ENCODE measurements at regions not wholly inside any gene's neighbourhood (a gene's known extent, or its start where the extent isn't known, plus 50 kb on each side); places are given as distances from the start of the nearest gene placed in this dataset.

DNA sequence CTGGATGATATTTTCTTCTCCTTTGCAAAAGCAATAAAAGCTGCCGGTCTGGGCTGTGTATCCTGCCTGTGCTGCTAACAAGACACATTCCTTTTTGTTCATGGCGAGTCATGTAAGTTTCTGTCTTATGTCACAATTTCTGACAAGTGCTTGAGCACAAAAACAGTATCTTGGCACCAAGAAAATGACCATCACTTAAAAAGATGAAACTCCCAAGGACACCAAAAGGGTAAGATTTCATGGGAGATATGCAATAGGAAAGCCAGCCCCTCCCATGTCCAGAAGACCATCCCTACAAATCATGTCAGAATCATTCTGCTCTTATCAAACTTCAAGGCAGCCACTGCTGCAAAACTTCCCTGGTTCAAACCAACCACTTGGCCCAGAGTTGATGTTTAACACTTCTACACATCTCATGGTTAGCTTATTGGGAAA, 375.4 kb upstream of the ZNF507 start:
- Histone ChIP-seq H3K9me3 (replicated peaks) (no peaks in the 10 kb centered on the region), H3K36me3 (no peaks in the 10 kb centered on the region), H3K4me1 (replicated peaks) (peaks cover 8% of the 10 kb centered on the region), H3K27ac (no peak overlapping the region), H3K27me3 (replicated peaks) (no peaks in the 10 kb centered on the region), H3K4me3 (no peak overlapping the region)
- DNase-seq (ENCODE audit: low read depth in 1 of 2, low spot score in 2 of 2) = no peak

DNA sequence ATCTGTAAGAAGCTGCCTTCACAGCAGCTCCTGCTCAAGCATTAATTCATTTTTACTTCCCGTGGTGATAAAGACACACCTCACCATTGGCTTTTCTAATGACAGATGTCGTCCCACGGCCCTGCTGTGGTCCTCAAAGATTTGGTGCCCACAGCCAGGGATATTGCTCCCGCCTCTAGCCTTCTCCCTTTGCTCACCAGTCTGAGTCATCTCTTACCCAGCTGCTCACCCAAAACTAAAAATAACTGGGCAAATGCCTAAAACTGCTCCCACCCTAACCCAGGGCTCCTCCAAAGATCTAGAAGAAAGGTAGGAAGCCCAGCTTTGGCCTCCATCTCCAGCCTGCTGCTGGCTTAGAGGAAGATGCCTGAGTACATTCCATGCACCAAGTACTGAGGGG, 371.1 kb upstream of the ZNF507 start:
- H3K27ac ChIP-seq = no peak overlapping the region
- no peak overlapping the region for H3K4me3 ChIP-seq
- no peaks in the 10 kb centered on the region for H3K36me3 ChIP-seq
- H3K9me3 ChIP-seq (replicated peaks) = no peaks in the 10 kb centered on the region
- no peak for DNase-seq (ENCODE audit: low read depth in 1 of 2, low spot score in 2 of 2)
- H3K27me3 ChIP-seq (replicated peaks) = no peaks in the 10 kb centered on the region
- no peaks in the 10 kb centered on the region for H3K4me1 ChIP-seq (replicated peaks)

GRCh38 chr19:31974941-31975340, 370.5 kb upstream of the ZNF507 start:
- H3K4me3 ChIP-seq = no peak overlapping the region
- no peaks in the 10 kb centered on the region for H3K4me1 ChIP-seq (replicated peaks)
- no peak overlapping the region for H3K27ac ChIP-seq
- H3K36me3 ChIP-seq = no peaks in the 10 kb centered on the region
- no peaks in the 10 kb centered on the region for H3K27me3 ChIP-seq (replicated peaks)
- DNase-seq (ENCODE audit: low read depth in 1 of 2, low spot score in 2 of 2) = peak in 1 of 2 experiments; percentile 14
- no peaks in the 10 kb centered on the region for H3K9me3 ChIP-seq (replicated peaks)

GRCh38 chr19:31975461-31975860, 369.9 kb upstream of the ZNF507 start:
- no peak overlapping the region for H3K27ac ChIP-seq
- H3K27me3 ChIP-seq (replicated peaks) = no peaks in the 10 kb centered on the region
- no peak overlapping the region for H3K4me3 ChIP-seq
- DNase-seq (ENCODE audit: low read depth in 1 of 2, low spot score in 2 of 2) = peak in 1 of 2 experiments; percentile 8
- no peaks in the 10 kb centered on the region for H3K9me3 ChIP-seq (replicated peaks)
- H3K4me1 ChIP-seq (replicated peaks) = no peaks in the 10 kb centered on the region
- no peaks in the 10 kb centered on the region for H3K36me3 ChIP-seq

DNA sequence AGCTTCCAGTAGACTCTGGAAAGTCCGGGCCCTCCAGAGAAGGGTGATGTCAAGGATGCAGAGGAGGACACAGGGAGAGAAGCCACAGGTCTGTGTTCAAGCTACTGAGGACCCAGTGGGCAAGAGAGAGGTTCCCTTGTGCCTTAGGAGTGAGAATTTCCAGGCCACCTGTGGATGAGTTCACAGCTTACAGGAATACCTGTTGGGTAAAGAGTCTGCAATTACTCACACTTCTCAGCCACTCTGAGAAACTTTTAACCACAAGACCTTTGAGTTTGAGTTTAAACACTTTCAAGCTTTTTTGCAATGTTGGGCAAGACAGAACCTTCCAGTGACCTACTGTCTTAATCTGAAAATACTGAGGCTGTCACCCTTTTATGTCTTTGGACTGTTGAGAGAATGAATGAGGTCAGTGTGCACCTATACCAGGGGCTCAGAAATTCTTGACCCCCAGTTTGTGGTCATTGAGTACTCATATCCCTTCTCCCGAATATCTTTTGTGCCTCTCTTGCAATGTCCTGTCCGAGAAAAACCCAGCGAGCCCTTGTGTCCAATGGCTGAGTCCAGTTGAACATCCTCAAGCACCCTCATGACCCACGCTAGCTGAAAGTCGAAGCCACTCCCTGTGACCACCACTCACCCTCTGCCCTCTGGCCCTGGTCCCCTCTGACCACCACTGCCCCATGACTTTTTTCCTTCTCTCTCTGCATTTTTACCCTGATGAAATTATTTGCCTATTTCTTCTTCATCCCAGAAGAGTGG, 368.5 kb upstream of the ZNF507 start:
- H3K4me3 ChIP-seq = no peak overlapping the region
- H3K9me3 ChIP-seq (replicated peaks) = no peaks in the 10 kb centered on the region
- H3K36me3 ChIP-seq = no peaks in the 10 kb centered on the region
- DNase-seq (ENCODE audit: low read depth in 1 of 2, low spot score in 2 of 2) = peak in 1 of 2 experiments; percentile 14
- no peak overlapping the region for H3K27ac ChIP-seq
- no peaks in the 10 kb centered on the region for H3K27me3 ChIP-seq (replicated peaks)
- no peaks in the 10 kb centered on the region for H3K4me1 ChIP-seq (replicated peaks)

DNA sequence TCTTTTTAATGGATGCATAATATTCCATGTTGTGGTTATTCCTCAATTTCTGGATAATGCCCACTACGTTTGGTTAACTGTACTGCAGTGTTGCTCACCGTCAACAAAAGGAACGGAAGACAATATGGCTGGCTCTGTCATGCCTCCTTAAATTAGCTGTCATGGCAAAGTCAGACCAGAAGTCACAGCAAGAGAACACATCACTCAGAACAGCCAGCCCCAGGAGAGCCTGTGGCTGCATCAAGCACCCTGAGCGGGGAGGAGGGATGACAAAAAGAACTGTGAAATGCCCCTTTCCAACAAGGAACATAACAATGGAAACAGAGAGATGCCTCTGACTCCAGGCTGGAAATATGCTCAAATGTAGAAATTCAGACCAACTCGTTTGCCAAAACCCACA, 366.0 kb upstream of the ZNF507 start:
- Histone ChIP-seq H3K36me3 (no peaks in the 10 kb centered on the region), H3K9me3 (replicated peaks) (no peaks in the 10 kb centered on the region), H3K27ac (no peak overlapping the region), H3K4me1 (replicated peaks) (no peaks in the 10 kb centered on the region), H3K4me3 (no peak overlapping the region), H3K27me3 (replicated peaks) (no peaks in the 10 kb centered on the region)
- DNase-seq (ENCODE audit: low read depth in 1 of 2, low spot score in 2 of 2) = peak in 1 of 2 experiments; percentile 11

DNA sequence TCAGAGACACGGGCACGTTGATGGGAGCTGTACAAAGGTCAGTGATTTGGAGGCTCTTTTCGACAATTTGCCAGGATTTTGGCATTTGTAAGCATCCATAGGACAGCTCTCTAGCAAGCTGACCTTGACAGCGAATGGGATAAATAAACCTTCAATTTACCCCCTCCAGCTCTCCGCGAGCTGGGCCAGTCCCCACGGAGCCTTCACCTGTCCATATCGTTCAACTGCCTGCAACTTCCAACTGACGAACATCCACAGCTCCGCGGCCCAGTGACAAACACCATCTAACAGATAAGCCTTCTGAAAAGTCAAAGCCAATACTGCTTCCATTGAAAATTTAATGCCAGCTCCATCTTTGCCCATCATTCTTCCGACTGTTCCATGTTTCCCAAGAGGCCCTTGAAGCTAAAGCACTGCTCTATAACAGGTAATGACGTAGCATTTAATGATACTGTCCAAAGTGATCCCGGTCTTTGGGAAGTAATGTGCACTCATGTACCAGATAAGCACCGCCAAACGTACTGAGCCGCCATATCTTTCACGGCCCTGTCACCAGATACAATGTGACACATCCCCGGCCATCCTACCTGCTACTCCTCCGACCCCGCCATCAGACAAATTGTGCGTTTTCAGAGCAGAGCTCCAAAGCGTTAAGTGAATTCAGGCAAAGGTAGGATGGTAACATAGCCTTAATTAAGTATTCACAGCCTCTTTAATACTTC, 365.3 kb upstream of the ZNF507 start:
- Histone ChIP-seq H3K4me1 (replicated peaks) (no peaks in the 10 kb centered on the region), H3K27me3 (replicated peaks) (no peaks in the 10 kb centered on the region), H3K4me3 (no peak overlapping the region), H3K9me3 (replicated peaks) (no peaks in the 10 kb centered on the region), H3K36me3 (no peaks in the 10 kb centered on the region), H3K27ac (no peak overlapping the region)
- DNase-seq (ENCODE audit: low read depth in 1 of 2, low spot score in 2 of 2) = peak in 1 of 2 experiments; percentile 22

DNA sequence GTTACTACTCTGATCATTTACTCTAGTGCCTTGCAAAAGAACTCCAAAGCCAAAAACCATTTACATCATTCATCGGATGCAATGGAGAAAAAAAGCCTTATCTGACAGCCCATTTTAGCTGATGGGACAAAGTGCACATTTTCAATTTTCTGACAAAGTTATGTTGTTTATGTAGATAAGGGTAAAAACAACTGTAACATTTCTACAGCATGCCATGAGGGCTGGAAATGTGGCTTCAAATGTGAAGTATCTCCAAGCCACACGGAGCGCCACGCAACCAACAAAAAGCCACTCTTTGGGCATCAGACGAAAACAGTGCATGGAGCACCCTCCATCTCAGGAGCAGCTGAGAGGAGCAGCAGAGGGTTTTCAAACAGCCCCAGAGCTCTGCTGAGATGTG, 364.6 kb upstream of the ZNF507 start:
- Histone ChIP-seq H3K9me3 (replicated peaks) (no peaks in the 10 kb centered on the region), H3K27me3 (replicated peaks) (no peaks in the 10 kb centered on the region), H3K36me3 (no peaks in the 10 kb centered on the region), H3K4me3 (no peak overlapping the region), H3K4me1 (replicated peaks) (no peaks in the 10 kb centered on the region), H3K27ac (no peak overlapping the region)
- DNase-seq (ENCODE audit: low read depth in 1 of 2, low spot score in 2 of 2) = no peak

- H3K4me1 ChIP-seq (replicated peaks) = no peaks in the 10 kb centered on the region
- no peak overlapping the region for H3K27ac ChIP-seq
- H3K9me3 ChIP-seq (replicated peaks) = no peaks in the 10 kb centered on the region
- H3K27me3 ChIP-seq (replicated peaks) = no peaks in the 10 kb centered on the region
- H3K4me3 ChIP-seq = no peak overlapping the region
- H3K36me3 ChIP-seq = no peaks in the 10 kb centered on the region
- DNase-seq (ENCODE audit: low read depth in 1 of 2, low spot score in 2 of 2) = no peak
Measured at GRCh38 chr19:31981545-31981944, 363.9 kb upstream of the ZNF507 start.

DNA sequence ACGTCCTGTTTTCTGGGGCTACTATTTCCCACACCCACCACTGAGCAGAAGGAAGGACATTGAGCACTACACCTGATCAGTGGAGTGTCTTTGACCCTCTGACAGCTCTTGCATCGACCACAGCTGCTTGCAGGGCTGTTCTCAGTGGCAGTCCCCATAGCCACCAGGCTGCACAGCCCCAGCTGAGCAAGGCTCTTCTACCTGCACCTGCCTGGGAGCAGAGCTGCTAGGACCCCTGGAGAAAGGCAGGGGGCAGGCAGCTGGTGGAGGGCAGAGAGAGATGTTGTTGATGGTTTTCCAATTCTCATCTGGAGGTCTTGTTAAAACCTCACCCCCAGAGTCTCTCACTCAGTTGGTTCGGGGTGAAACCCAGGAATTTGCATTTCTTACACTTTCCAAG, 361.8 kb upstream of the ZNF507 start:
- Histone ChIP-seq H3K36me3 (no peaks in the 10 kb centered on the region), H3K9me3 (replicated peaks) (no peaks in the 10 kb centered on the region), H3K27ac (no peak overlapping the region), H3K4me1 (replicated peaks) (no peaks in the 10 kb centered on the region), H3K27me3 (replicated peaks) (no peaks in the 10 kb centered on the region), H3K4me3 (no peak overlapping the region)
- no peak for DNase-seq (ENCODE audit: low read depth in 1 of 2, low spot score in 2 of 2)

- Histone ChIP-seq H3K4me3 (no peak overlapping the region), H3K4me1 (replicated peaks) (no peaks in the 10 kb centered on the region), H3K27me3 (replicated peaks) (no peaks in the 10 kb centered on the region), H3K27ac (no peak overlapping the region), H3K36me3 (no peaks in the 10 kb centered on the region), H3K9me3 (replicated peaks) (no peaks in the 10 kb centered on the region)
- DNase-seq (ENCODE audit: low read depth in 1 of 2, low spot score in 2 of 2) = no peak
Measured at GRCh38 chr19:31985001-31985605, 360.3 kb upstream of the ZNF507 start.

DNA sequence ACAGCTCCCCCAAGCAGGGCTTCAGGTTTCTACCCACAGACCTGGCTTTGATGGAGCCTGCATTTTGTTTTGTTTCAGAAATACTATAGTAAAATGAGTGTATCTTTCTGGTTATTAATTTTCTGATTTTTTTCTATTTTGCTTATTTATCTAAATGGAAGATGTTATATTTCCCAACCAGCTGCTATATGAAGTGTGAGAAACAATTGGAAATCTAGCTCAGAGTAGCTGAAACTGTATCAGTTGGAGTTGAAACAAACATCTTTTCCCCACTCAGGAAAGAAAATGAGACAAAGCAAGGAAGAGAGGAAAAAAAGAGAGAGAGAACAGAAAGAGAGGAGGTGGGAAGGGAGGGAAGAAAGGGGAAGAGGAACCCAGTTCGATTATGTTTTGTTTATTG, 358.5 kb upstream of the ZNF507 start:
- H3K27me3 ChIP-seq (replicated peaks) = no peaks in the 10 kb centered on the region

GRCh38 chr19:31988256-31988655, 357.2 kb upstream of the ZNF507 start:
- Histone ChIP-seq H3K27ac (no peak overlapping the region), H3K4me1 (replicated peaks) (no peaks in the 10 kb centered on the region), H3K4me3 (no peak overlapping the region), H3K9me3 (replicated peaks) (no peaks in the 10 kb centered on the region), H3K36me3 (no peaks in the 10 kb centered on the region), H3K27me3 (replicated peaks) (no peaks in the 10 kb centered on the region)
- no peak for DNase-seq (ENCODE audit: low read depth in 1 of 2, low spot score in 2 of 2)

More for the DNA sequence above, 358.5 kb upstream of the ZNF507 start:
- Histone ChIP-seq H3K9me3 (replicated peaks) (no peaks in the 10 kb centered on the region), H3K4me3 (no peak overlapping the region), H3K36me3 (no peaks in the 10 kb centered on the region), H3K4me1 (replicated peaks) (no peaks in the 10 kb centered on the region), H3K27ac (no peak overlapping the region)
- no peak for DNase-seq (ENCODE audit: low read depth in 1 of 2, low spot score in 2 of 2)

DNA sequence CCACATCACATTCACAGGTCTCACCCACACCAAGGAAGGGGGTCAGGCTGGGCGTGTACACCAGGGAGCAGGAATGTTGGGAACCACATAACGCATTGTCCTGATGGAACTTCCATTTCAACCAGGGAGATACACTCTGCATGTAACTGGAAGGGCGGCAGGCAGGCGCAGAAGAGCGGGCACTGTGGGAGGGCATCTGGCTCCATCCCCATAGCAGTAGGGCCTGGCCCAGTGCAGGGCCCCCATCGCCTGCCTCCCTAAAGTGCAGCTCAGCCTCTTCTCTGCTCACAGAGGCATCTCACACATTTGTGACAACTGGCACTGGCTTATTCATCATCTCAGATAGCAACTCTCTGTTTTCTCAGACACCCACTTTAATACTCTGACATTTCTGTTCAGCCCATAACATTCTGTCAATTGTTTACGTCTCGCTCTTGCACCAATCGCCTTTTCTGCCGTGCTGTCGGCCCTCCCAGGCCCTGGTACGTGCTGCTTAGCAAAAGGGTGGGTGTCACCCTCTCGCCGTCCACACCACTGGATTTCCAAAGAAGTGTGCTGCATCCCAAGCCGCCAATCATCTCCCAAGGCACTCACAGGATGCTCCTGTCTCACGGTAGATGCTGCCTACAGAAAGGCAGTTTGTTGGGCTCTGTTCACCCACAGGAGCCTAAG, 353.3 kb upstream of the ZNF507 start:
- Histone ChIP-seq H3K27ac (no peak overlapping the region), H3K36me3 (no peaks in the 10 kb centered on the region), H3K4me3 (no peak overlapping the region), H3K9me3 (replicated peaks) (no peaks in the 10 kb centered on the region), H3K27me3 (replicated peaks) (no peaks in the 10 kb centered on the region), H3K4me1 (replicated peaks) (no peaks in the 10 kb centered on the region)
- no peak for DNase-seq (ENCODE audit: low read depth in 1 of 2, low spot score in 2 of 2)
